ENCODE measurements at regions not wholly inside any gene's neighbourhood (a gene's known extent, or its start where the extent isn't known, plus 50 kb on each side); places are given as distances from the start of the nearest gene placed in this dataset.

- no peak for DNase-seq (ENCODE audit: low read depth)
- H3K4me3 ChIP-seq (ENCODE audit: low read depth, low read length): no peak overlapping the region
- no peak for TF ChIP-seq MYC (IDR thresholded peaks at IDR 0.05; ENCODE audit: low read depth, low read length)
Measured at GRCh38 chr16:54690306-54690705, 240.4 kb upstream of the IRX5 start.

- DNase-seq (ENCODE audit: low read depth): no peak
- TF ChIP-seq POLR2A (IDR thresholded peaks at IDR 0.05; ENCODE audit: extremely low read depth, insufficient read length) (no peak), MAX (IDR thresholded peaks at IDR 0.05; ENCODE audit: low read depth, low read length) (no peak), CTCF (IDR thresholded peaks at IDR 0.05; ENCODE audit: low read depth, low read length) (no peak), MYC (IDR thresholded peaks at IDR 0.05; ENCODE audit: low read depth, low read length) (no peak)
- no peak overlapping the region for H3K4me3 ChIP-seq (ENCODE audit: low read depth, low read length)
Measured at GRCh38 chr16:54689072-54689865, 241.4 kb upstream of the IRX5 start.

GRCh38 chr16:54688339-54688738, 242.3 kb upstream of the IRX5 start:
- TF ChIP-seq MAX (IDR thresholded peaks at IDR 0.05; ENCODE audit: low read depth, low read length): no peak
- TF ChIP-seq MYC (IDR thresholded peaks at IDR 0.05; ENCODE audit: low read depth, low read length): no peak
- no peak for TF ChIP-seq POLR2A (IDR thresholded peaks at IDR 0.05; ENCODE audit: extremely low read depth, insufficient read length)
- no peak for TF ChIP-seq CTCF (IDR thresholded peaks at IDR 0.05; ENCODE audit: low read depth, low read length)
- DNase-seq (ENCODE audit: low read depth): no peak
- no peak overlapping the region for H3K4me3 ChIP-seq (ENCODE audit: low read depth, low read length)

- DNase-seq (ENCODE audit: low read depth): no peak
- no peak for TF ChIP-seq CTCF (IDR thresholded peaks at IDR 0.05; ENCODE audit: low read depth, low read length)
- no peak for TF ChIP-seq POLR2A (IDR thresholded peaks at IDR 0.05; ENCODE audit: extremely low read depth, insufficient read length)
- TF ChIP-seq MAX (IDR thresholded peaks at IDR 0.05; ENCODE audit: low read depth, low read length): no peak
- no peak for TF ChIP-seq MYC (IDR thresholded peaks at IDR 0.05; ENCODE audit: low read depth, low read length)
- no peak overlapping the region for H3K4me3 ChIP-seq (ENCODE audit: low read depth, low read length)
Measured at GRCh38 chr16:54687043-54687899, 243.4 kb upstream of the IRX5 start.

- no peak overlapping the region for H3K4me3 ChIP-seq (ENCODE audit: low read depth, low read length)
- DNase-seq (ENCODE audit: low read depth): no peak
- TF ChIP-seq MYC (IDR thresholded peaks at IDR 0.05; ENCODE audit: low read depth, low read length) (no peak), MAX (IDR thresholded peaks at IDR 0.05; ENCODE audit: low read depth, low read length) (no peak), POLR2A (IDR thresholded peaks at IDR 0.05; ENCODE audit: extremely low read depth, insufficient read length) (no peak)
Measured at GRCh38 chr16:54685682-54686081, 245.0 kb upstream of the IRX5 start.

GRCh38 chr16:54679531-54679930, 251.1 kb upstream of the IRX5 start:
- no peak overlapping the region for H3K4me3 ChIP-seq (ENCODE audit: low read depth, low read length)
- TF ChIP-seq MAX (IDR thresholded peaks at IDR 0.05; ENCODE audit: low read depth, low read length) (no peak), MYC (IDR thresholded peaks at IDR 0.05; ENCODE audit: low read depth, low read length) (no peak), CTCF (IDR thresholded peaks at IDR 0.05; ENCODE audit: low read depth, low read length) (no peak), POLR2A (IDR thresholded peaks at IDR 0.05; ENCODE audit: extremely low read depth, insufficient read length) (no peak)
- no peak for DNase-seq (ENCODE audit: low read depth)
